Gastrocnemius medialis (tissue), 4 donors: ENCODE measurements at regions not wholly inside any gene's neighbourhood (a gene's known extent, or its start where the extent isn't known, plus 50 kb on each side); places are given as distances from the start of the nearest gene placed in this dataset.

Source experiments
- CTCF ChIP-seq, 5 experiments: fragments of 450-650 bp in 3 of 5; fragments of 200-600 bp in 2 of 5; sonication (generic) in 2 of 5; IDR thresholded peaks in 4 of 5; conservative IDR thresholded peaks in 1 of 5; 1 replicate in 4 of 5; 2 replicates in 1 of 5; pipeline ENCODE4 v1.5.1; 2016 to 2019; ENCODE audit warnings: antibody characterized with exemption in 5 of 5, mild to moderate bottlenecking in 3 of 5, moderate library complexity in 3 of 5
- POLR2A ChIP-seq, 2 donors: fragments of 450-650 bp; IDR thresholded peaks; one replicate each; pipeline ENCODE4 v1.6.1; 2017; ENCODE audit warnings: antibody characterized with exemption in 2 of 2, mild to moderate bottlenecking in 2 of 2, moderate library complexity in 2 of 2

GRCh38 chr2:39511219-39511604, 74.1 kb upstream of the MAP4K3 start:
- no peak for TF ChIP-seq CTCF (IDR thresholded peaks at IDR 0.05 in 4 of 5, conservative IDR thresholded peaks at IDR 0.05 in 1 of 5)
- TF ChIP-seq POLR2A (IDR thresholded peaks at IDR 0.05), result no peak
